DOHH2 (cell line): ENCODE measurements at regions not wholly inside any gene's neighbourhood (a gene's known extent, or its start where the extent isn't known, plus 50 kb on each side); places are given as distances from the start of the nearest gene placed in this dataset.

Experiments used
- H3F3A ChIP-seq: fragments of 200-600 bp; sonication (generic), shearing (Covaris generic); 2 replicates; pipeline ENCODE4 v1.6.0; 2016; ENCODE audit warnings: antibody characterized with exemption, mild to moderate bottlenecking; ENCODE audit not compliant: control insufficient read depth, insufficient read depth
- H3K27ac ChIP-seq: fragments of 200-600 bp; sonication (generic); 2 replicates; pipeline ENCODE4 v1.5.1; 2014; ENCODE audit warnings: low read depth, mild to moderate bottlenecking, low read length, moderate library complexity
- H3K27me3 ChIP-seq: fragments of 200-600 bp; sonication (generic); 2 replicates; pipeline ENCODE4 v1.6.1; 2014; ENCODE audit warnings: mild to moderate bottlenecking, low read length, mixed read lengths; ENCODE audit not compliant: control insufficient read depth
- H3K36me3 ChIP-seq: fragments of 200-600 bp; sonication (generic); 2 replicates; pipeline ENCODE4 v1.6.1; 2014; ENCODE audit warnings: mild to moderate bottlenecking, low read length, moderate library complexity, mixed read lengths; ENCODE audit not compliant: control insufficient read depth
- H3K4me1 ChIP-seq: fragments of 200-600 bp; sonication (generic); 2 replicates; pipeline ENCODE4 v1.6.1; 2014; ENCODE audit warnings: mild to moderate bottlenecking, low read length, mixed read lengths; ENCODE audit not compliant: control insufficient read depth
- H3K4me2 ChIP-seq: fragments of 200-600 bp; sonication (generic); 2 replicates; pipeline ENCODE4 v1.6.0; 2014; ENCODE audit warnings: mild to moderate bottlenecking, low read length, moderate library complexity
- H3K4me3 ChIP-seq: fragments of 200-600 bp; sonication (generic); 2 replicates; pipeline ENCODE4 v1.5.1; 2014; ENCODE audit warnings: mild to moderate bottlenecking, low read length, mixed read lengths
- H3K79me2 ChIP-seq: fragments of 200-600 bp; sonication (generic); 2 replicates; pipeline ENCODE4 v1.6.1; 2014; ENCODE audit warnings: mild to moderate bottlenecking, low read length, mixed read lengths; ENCODE audit not compliant: control insufficient read depth
- H3K9me2 ChIP-seq: fragments of 200-600 bp; sonication (generic); replicated peaks from 2 replicates; pipeline ENCODE4 v1.6.1; 2014; ENCODE audit warnings: mild to moderate bottlenecking, low read length, mixed read lengths; ENCODE audit not compliant: control insufficient read depth
- H3K9me3 ChIP-seq: fragments of 200-600 bp; sonication (generic); 2 replicates; pipeline ENCODE4 v1.6.1; 2014; ENCODE audit warnings: antibody characterized with exemption, low read length, mixed read lengths; ENCODE audit not compliant: control insufficient read depth, insufficient read depth
- H4K20me1 ChIP-seq: fragments of 200-600 bp; sonication (generic); 2 replicates; pipeline ENCODE4 v1.6.0; 2014; ENCODE audit warnings: low read depth, mild to moderate bottlenecking, antibody characterized with exemption, low read length, moderate library complexity; ENCODE audit not compliant: control insufficient read depth, insufficient read depth
- CTCF ChIP-seq: fragments of 200-600 bp; sonication (generic); IDR thresholded peaks from one replicate; pipeline ENCODE4 v1.5.1; 2014; ENCODE audit warnings: antibody characterized with exemption, mild to moderate bottlenecking, low read depth, low read length; ENCODE audit not compliant: poor library complexity, severe bottlenecking
- EZH2phosphoT487 ChIP-seq: fragments of 200-600 bp; sonication (generic); IDR thresholded peaks from 2 replicates; pipeline ENCODE4 v1.6.1; 2017; ENCODE audit warnings: borderline replicate concordance, mild to moderate bottlenecking, antibody characterized with exemption, low read length, moderate library complexity, mixed read lengths

- TF ChIP-seq CTCF (no peak), EZH2phosphoT487 (no peak)
- H3K4me3 ChIP-seq, result no peak overlapping the region
- H3K27me3 ChIP-seq, result no peaks in the 10 kb centered on the region
- H3K4me2 ChIP-seq, result no peak overlapping the region
- H3K4me1 ChIP-seq, result no peaks in the 10 kb centered on the region
- no peaks in the 10 kb centered on the region for H3F3A ChIP-seq
- H3K79me2 ChIP-seq, result no peaks in the 10 kb centered on the region
- no peaks in the 10 kb centered on the region for H3K9me3 ChIP-seq
- no peaks in the 10 kb centered on the region for H3K9me2 ChIP-seq
- H3K27ac ChIP-seq, result no peak overlapping the region
- no peaks in the 10 kb centered on the region for H3K36me3 ChIP-seq
- no peaks in the 10 kb centered on the region for H4K20me1 ChIP-seq
Measured at GRCh38 chr1:227427411-227427810, 109.1 kb upstream of the CDC42BPA start.

- Histone ChIP-seq H3K4me2 (no peak overlapping the region), H3K27me3 (no peaks in the 10 kb centered on the region), H4K20me1 (no peaks in the 10 kb centered on the region), H3K9me2 (no peaks in the 10 kb centered on the region), H3K4me3 (no peak overlapping the region), H3K27ac (no peak overlapping the region), H3F3A (no peaks in the 10 kb centered on the region), H3K79me2 (no peaks in the 10 kb centered on the region), H3K36me3 (no peaks in the 10 kb centered on the region), H3K4me1 (no peaks in the 10 kb centered on the region), H3K9me3 (no peaks in the 10 kb centered on the region)
- TF ChIP-seq CTCF, result no peak
- TF ChIP-seq EZH2phosphoT487, result no peak
Measured at GRCh38 chr1:227424953-227425352, 106.7 kb upstream of the CDC42BPA start.

- H3K27ac ChIP-seq, result no peak overlapping the region
- TF ChIP-seq CTCF (no peak), EZH2phosphoT487 (no peak)
Measured at GRCh38 chr1:227424159-227424680, 105.9 kb upstream of the CDC42BPA start.

More at GRCh38 chr1:227424159-227424680, 105.9 kb upstream of the CDC42BPA start:
- Histone ChIP-seq H3K36me3 (no peaks in the 10 kb centered on the region), H3K9me2 (no peaks in the 10 kb centered on the region), H4K20me1 (no peaks in the 10 kb centered on the region), H3K79me2 (no peaks in the 10 kb centered on the region), H3F3A (no peaks in the 10 kb centered on the region), H3K4me3 (no peak overlapping the region), H3K4me2 (no peak overlapping the region), H3K9me3 (no peaks in the 10 kb centered on the region), H3K4me1 (no peaks in the 10 kb centered on the region), H3K27me3 (no peaks in the 10 kb centered on the region)
